OCI-LY1 (cell line): ENCODE measurements at regions not wholly inside any gene's neighbourhood (a gene's known extent, or its start where the extent isn't known, plus 50 kb on each side); places are given as distances from the start of the nearest gene placed in this dataset.

Experiments used
- H2AFZ ChIP-seq: fragments of 200-600 bp; sonication (generic), shearing (Covaris generic); 2 replicates; pipeline ENCODE4 v1.6.0; 2014; ENCODE audit warnings: antibody characterized with exemption, mild to moderate bottlenecking, low read length
- H3F3A ChIP-seq: fragments of 200-600 bp; sonication (generic), shearing (Covaris generic); 2 replicates; pipeline ENCODE4 v1.6.0; 2014; ENCODE audit warnings: mild to moderate bottlenecking, antibody characterized with exemption, low read length, moderate library complexity; ENCODE audit not compliant: insufficient read depth
- H3K27ac ChIP-seq: fragments of 200-600 bp; sonication (generic); 2 replicates; pipeline ENCODE4 v1.5.1; 2014; ENCODE audit warnings: low read length, mixed run types, mild to moderate bottlenecking, low read depth; ENCODE audit not compliant: poor library complexity, severe bottlenecking
- H3K27me3 ChIP-seq: fragments of 200-600 bp; sonication (generic); 2 replicates; pipeline ENCODE4 v1.6.0; 2014; ENCODE audit warnings: antibody characterized with exemption, mild to moderate bottlenecking, low read length, moderate library complexity; ENCODE audit not compliant: insufficient read depth
- H3K36me3 ChIP-seq: fragments of 200-600 bp; sonication (generic); 2 replicates; pipeline ENCODE4 v1.6.1; 2014; ENCODE audit warnings: mild to moderate bottlenecking, antibody characterized with exemption, low read length, moderate library complexity, mixed read lengths; ENCODE audit not compliant: insufficient read depth
- H3K4me1 ChIP-seq: fragments of 200-600 bp; sonication (generic); 2 replicates; pipeline ENCODE4 v1.5.1; 2014; ENCODE audit warnings: mild to moderate bottlenecking, low read length, moderate library complexity; ENCODE audit not compliant: insufficient read depth, severe bottlenecking
- H3K4me2 ChIP-seq: fragments of 200-600 bp; sonication (generic), shearing (Covaris generic); 2 replicates; pipeline ENCODE4 v1.6.1; 2014; ENCODE audit warnings: low read length
- H3K4me3 ChIP-seq: fragments of 200-600 bp; sonication (generic); 2 replicates; pipeline ENCODE4 v1.5.1; 2014; ENCODE audit warnings: low read length, low read depth, mild to moderate bottlenecking, mixed read lengths; ENCODE audit not compliant: poor library complexity, severe bottlenecking
- H3K79me2 ChIP-seq: fragments of 200-600 bp; shearing (Covaris generic); 2 replicates; pipeline ENCODE4 v1.6.1; 2016; ENCODE audit warnings: mixed run types, low read length, mixed read lengths; ENCODE audit not compliant: insufficient read depth
- H3K9ac ChIP-seq: fragments of 200-600 bp; sonication (generic), shearing (Covaris generic); 2 replicates; pipeline ENCODE4 v1.6.1; 2014; ENCODE audit warnings: mild to moderate bottlenecking, low read length, mixed read lengths
- H3K9me2 ChIP-seq: fragments of 200-600 bp; sonication (generic), shearing (Covaris generic); 2 replicates; pipeline ENCODE4 v1.6.1; 2014; ENCODE audit warnings: low read depth, mild to moderate bottlenecking, low read length, mixed read lengths
- H3K9me3 ChIP-seq: fragments of 200-600 bp; shearing (Covaris generic); 2 replicates; pipeline ENCODE4 v1.6.1; 2014; ENCODE audit warnings: low read length, mixed read lengths
- H4K20me1 ChIP-seq: fragments of 200-600 bp; sonication (generic), shearing (Covaris generic); 2 replicates; pipeline ENCODE4 v1.6.0; 2016; ENCODE audit warnings: mild to moderate bottlenecking, low read length; ENCODE audit not compliant: insufficient read depth
- CTCF ChIP-seq: fragments of 200-600 bp; sonication (generic), shearing (Covaris generic); IDR thresholded peaks from 2 replicates; pipeline ENCODE4 v1.5.1; 2017; ENCODE audit warnings: mild to moderate bottlenecking, antibody characterized with exemption, low read length, moderate library complexity, mixed read lengths
- EZH2 ChIP-seq: fragments of 200-600 bp; sonication (generic), shearing (Covaris generic); IDR thresholded peaks from 2 replicates; pipeline ENCODE4 v1.8.0; 2017; ENCODE audit warnings: borderline replicate concordance, mixed run types, mild to moderate bottlenecking, antibody characterized with exemption, low read length, moderate library complexity, mixed read lengths

GRCh38 chr21:19011451-19011850 is 607.9 kb upstream of the TMPRSS15 start:
- no peaks in the 10 kb centered on the region for H3K79me2 ChIP-seq
- H3K4me1 ChIP-seq, result no peaks in the 10 kb centered on the region
- no peaks in the 10 kb centered on the region for H3K9me3 ChIP-seq
- H3K4me3 ChIP-seq, result no peak overlapping the region
- no peak overlapping the region for H3K9ac ChIP-seq
- H3K9me2 ChIP-seq, result no peaks in the 10 kb centered on the region
- H4K20me1 ChIP-seq, result no peaks in the 10 kb centered on the region
- no peaks in the 10 kb centered on the region for H3K36me3 ChIP-seq
- TF ChIP-seq CTCF, result no peak
- TF ChIP-seq EZH2, result no peak
- no peak overlapping the region for H3K4me2 ChIP-seq
- no peak overlapping the region for H2AFZ ChIP-seq
- no peak overlapping the region for H3K27ac ChIP-seq
- H3K27me3 ChIP-seq, result no peaks in the 10 kb centered on the region
- H3F3A ChIP-seq, result no peaks in the 10 kb centered on the region

GRCh38 chr21:19013916-19014315 is 610.3 kb upstream of the TMPRSS15 start:
- TF ChIP-seq CTCF (no peak), EZH2 (no peak)
- Histone ChIP-seq H3K4me3 (no peak overlapping the region), H3K9ac (no peak overlapping the region), H3K79me2 (no peaks in the 10 kb centered on the region), H4K20me1 (no peaks in the 10 kb centered on the region), H3K9me3 (no peaks in the 10 kb centered on the region), H3F3A (no peaks in the 10 kb centered on the region), H3K27me3 (no peaks in the 10 kb centered on the region), H3K36me3 (no peaks in the 10 kb centered on the region), H3K4me2 (no peak overlapping the region), H2AFZ (no peak overlapping the region), H3K4me1 (no peaks in the 10 kb centered on the region), H3K27ac (no peak overlapping the region), H3K9me2 (no peaks in the 10 kb centered on the region)

GRCh38 chr21:19018529-19018928 is 614.9 kb upstream of the TMPRSS15 start:
- Histone ChIP-seq H2AFZ (no peak overlapping the region), H3K4me1 (no peaks in the 10 kb centered on the region), H3K36me3 (no peaks in the 10 kb centered on the region), H4K20me1 (no peaks in the 10 kb centered on the region), H3K79me2 (no peaks in the 10 kb centered on the region), H3K4me3 (no peak overlapping the region), H3K9ac (no peak overlapping the region), H3K27me3 (no peaks in the 10 kb centered on the region), H3K4me2 (no peak overlapping the region), H3K9me2 (no peaks in the 10 kb centered on the region), H3K9me3 (no peaks in the 10 kb centered on the region), H3K27ac (no peak overlapping the region), H3F3A (no peaks in the 10 kb centered on the region)
- TF ChIP-seq EZH2 (no peak), CTCF (no peak)
